ENCODE measurements at regions not wholly inside any gene's neighbourhood (a gene's known extent, or its start where the extent isn't known, plus 50 kb on each side); places are given as distances from the start of the nearest gene placed in this dataset.

- no peak for DNase-seq
These were observed 121.2 kb upstream of the TNR start for GRCh38 chr1:175864625-175865024.

GRCh38 chr1:175864183-175864582 lies 120.8 kb upstream of the TNR start:
- no peak for DNase-seq

GRCh38 chr1:175863299-175864050 lies 120.1 kb upstream of the TNR start:
- no peak for DNase-seq

GRCh38 chr1:175862408-175862807 lies 119.0 kb upstream of the TNR start:
- DNase-seq: no peak

GRCh38 chr1:175861626-175862367 lies 118.4 kb upstream of the TNR start:
- DNase-seq: no peak

GRCh38 chr1:175857756-175858155 lies 114.4 kb upstream of the TNR start:
- no peak for DNase-seq

GRCh38 chr1:175853681-175854080 lies 110.3 kb upstream of the TNR start:
- no peak for DNase-seq

GRCh38 chr1:175851749-175852148 lies 108.4 kb upstream of the TNR start:
- DNase-seq: no peak

- DNase-seq: no peak
These were observed 104.9 kb upstream of the TNR start for GRCh38 chr1:175848329-175848728.

GRCh38 chr1:175845985-175846384 lies 102.6 kb upstream of the TNR start:
- DNase-seq: no peak

GRCh38 chr1:175845338-175845737 lies 101.9 kb upstream of the TNR start:
- no peak for DNase-seq

- DNase-seq: no peak
These were observed 101.5 kb upstream of the TNR start for GRCh38 chr1:175844877-175845276.

GRCh38 chr1:175842550-175842949 lies 99.2 kb upstream of the TNR start:
- no peak for DNase-seq

- DNase-seq: no peak
These were observed 98.4 kb upstream of the TNR start for GRCh38 chr1:175841738-175842187.

GRCh38 chr1:175840787-175841186 lies 97.4 kb upstream of the TNR start:
- DNase-seq: no peak

GRCh38 chr1:175839779-175840669 lies 96.6 kb upstream of the TNR start:
- DNase-seq: no peak

GRCh38 chr1:175834597-175834996 lies 91.2 kb upstream of the TNR start:
- DNase-seq: no peak

GRCh38 chr1:175833951-175834350 lies 90.6 kb upstream of the TNR start:
- no peak for DNase-seq

- DNase-seq: no peak
These were observed 90.1 kb upstream of the TNR start for GRCh38 chr1:175833502-175833901.

GRCh38 chr1:175830500-175830899 lies 87.1 kb upstream of the TNR start:
- DNase-seq: no peak

- DNase-seq: no peak
These were observed 86.5 kb upstream of the TNR start for GRCh38 chr1:175829845-175830244.

- DNase-seq: no peak
These were observed 83.3 kb upstream of the TNR start for GRCh38 chr1:175826705-175827104.

GRCh38 chr1:175824079-175824478 lies 80.7 kb upstream of the TNR start:
- DNase-seq: no peak
